Thoracic aorta (tissue), 2 donors: ENCODE measurements at regions not wholly inside any gene's neighbourhood (a gene's known extent, or its start where the extent isn't known, plus 50 kb on each side); places are given as distances from the start of the nearest gene placed in this dataset.

Experiments
- ATAC-seq: fragments of 150-250 bp; one replicate; pipeline ENCODE4 v1.8.0; 2017; ENCODE audit warnings: low read depth; ENCODE audit not compliant: insufficient number of reproducible peaks, low FRiP score
- DNase-seq: peaks from one replicate; pipeline ENCODE4 v3.0.0-alpha.2; 2020; ENCODE audit warnings: low spot score
- H3K27ac ChIP-seq, 2 donors: fragments of 200-600 bp; sonication (generic); 1 replicate in 1 of 2; 2 replicates in 1 of 2; pipeline ENCODE4 v1.5.1; 2016; ENCODE audit warnings: mild to moderate bottlenecking in 2 of 2, moderate library complexity in 2 of 2
- H3K27me3 ChIP-seq: fragments of 200-600 bp; sonication (generic); replicated peaks from 2 replicates; pipeline ENCODE4 v1.6.0; 2016; ENCODE audit warnings: mild to moderate bottlenecking; ENCODE audit not compliant: insufficient read depth
- H3K36me3 ChIP-seq: fragments of 200-600 bp; sonication (generic); one replicate; pipeline ENCODE4 v1.5.1; 2016
- H3K4me1 ChIP-seq, 2 donors: fragments of 200-600 bp; sonication (generic); 1 replicate in 1 of 2; 2 replicates in 1 of 2; pipeline versions ENCODE4 v1.5.1 to v1.6.0; 2016; ENCODE audit warnings: low read depth in 2 of 2, mild to moderate bottlenecking in 1 of 2; ENCODE audit not compliant: control insufficient read depth in 1 of 2
- H3K4me3 ChIP-seq: fragments of 200-600 bp; sonication (generic); 2 replicates; pipeline ENCODE4 v1.5.1; 2016; ENCODE audit warnings: mild to moderate bottlenecking
- H3K9me3 ChIP-seq: fragments of 200-600 bp; sonication (generic); 2 replicates; pipeline ENCODE4 v1.5.1; 2016
- TF ChIP-seq, protein P1 (sequence below): fragments of 200-600 bp; sonication (generic); IDR thresholded peaks from one replicate; pipeline ENCODE4 v1.5.1; 2019; ENCODE audit warnings: antibody characterized with exemption

DNA sequence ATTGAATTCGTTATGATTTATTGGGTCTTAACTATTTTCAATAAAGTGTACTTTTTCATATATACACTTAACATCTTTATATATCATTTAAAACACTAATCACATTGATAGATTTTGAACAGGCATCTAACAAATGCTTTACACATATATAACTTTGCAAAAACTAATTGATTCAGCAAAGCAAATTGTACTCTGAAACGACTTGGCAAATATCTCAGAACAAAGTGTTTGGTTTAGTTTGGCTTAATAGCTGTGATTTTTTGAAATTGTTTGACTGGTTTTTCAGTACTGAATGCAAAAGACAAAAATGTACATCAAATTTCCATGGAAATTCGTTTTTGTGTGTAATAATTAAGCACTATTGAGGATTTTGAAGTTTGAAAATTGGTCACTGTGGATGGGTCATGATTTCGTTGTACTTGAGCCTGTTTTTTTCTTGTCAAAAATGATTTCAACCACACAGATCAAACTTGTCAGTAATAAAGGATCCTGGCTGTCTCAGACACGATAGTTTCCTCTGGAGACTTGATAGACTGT, 125.3 kb upstream of the SLC25A13 start:
- Histone ChIP-seq H3K4me3 (no peak overlapping the region), H3K9me3 (no peaks in the 10 kb centered on the region), H3K27me3 (no peaks in the 10 kb centered on the region), H3K36me3 (no peaks in the 10 kb centered on the region), H3K27ac (no peak overlapping the region), H3K4me1 (no peaks in the 10 kb centered on the region)
- TF ChIP-seq, protein P1, sequence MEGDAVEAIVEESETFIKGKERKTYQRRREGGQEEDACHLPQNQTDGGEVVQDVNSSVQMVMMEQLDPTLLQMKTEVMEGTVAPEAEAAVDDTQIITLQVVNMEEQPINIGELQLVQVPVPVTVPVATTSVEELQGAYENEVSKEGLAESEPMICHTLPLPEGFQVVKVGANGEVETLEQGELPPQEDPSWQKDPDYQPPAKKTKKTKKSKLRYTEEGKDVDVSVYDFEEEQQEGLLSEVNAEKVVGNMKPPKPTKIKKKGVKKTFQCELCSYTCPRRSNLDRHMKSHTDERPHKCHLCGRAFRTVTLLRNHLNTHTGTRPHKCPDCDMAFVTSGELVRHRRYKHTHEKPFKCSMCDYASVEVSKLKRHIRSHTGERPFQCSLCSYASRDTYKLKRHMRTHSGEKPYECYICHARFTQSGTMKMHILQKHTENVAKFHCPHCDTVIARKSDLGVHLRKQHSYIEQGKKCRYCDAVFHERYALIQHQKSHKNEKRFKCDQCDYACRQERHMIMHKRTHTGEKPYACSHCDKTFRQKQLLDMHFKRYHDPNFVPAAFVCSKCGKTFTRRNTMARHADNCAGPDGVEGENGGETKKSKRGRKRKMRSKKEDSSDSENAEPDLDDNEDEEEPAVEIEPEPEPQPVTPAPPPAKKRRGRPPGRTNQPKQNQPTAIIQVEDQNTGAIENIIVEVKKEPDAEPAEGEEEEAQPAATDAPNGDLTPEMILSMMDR, result no peak
- ATAC-seq, result no peak
- DNase-seq, result no peak

GRCh38 chr7:96441436-96442084, 119.7 kb upstream of the SLC25A13 start:
- Histone ChIP-seq H3K27me3 (no peaks in the 10 kb centered on the region), H3K4me3 (no peak overlapping the region), H3K36me3 (no peaks in the 10 kb centered on the region), H3K9me3 (no peaks in the 10 kb centered on the region), H3K27ac (no peak overlapping the region), H3K4me1 (no peaks in the 10 kb centered on the region)
- DNase-seq (no peak), ATAC-seq (no peak)
- TF ChIP-seq, protein P1, result no peak

DNA sequence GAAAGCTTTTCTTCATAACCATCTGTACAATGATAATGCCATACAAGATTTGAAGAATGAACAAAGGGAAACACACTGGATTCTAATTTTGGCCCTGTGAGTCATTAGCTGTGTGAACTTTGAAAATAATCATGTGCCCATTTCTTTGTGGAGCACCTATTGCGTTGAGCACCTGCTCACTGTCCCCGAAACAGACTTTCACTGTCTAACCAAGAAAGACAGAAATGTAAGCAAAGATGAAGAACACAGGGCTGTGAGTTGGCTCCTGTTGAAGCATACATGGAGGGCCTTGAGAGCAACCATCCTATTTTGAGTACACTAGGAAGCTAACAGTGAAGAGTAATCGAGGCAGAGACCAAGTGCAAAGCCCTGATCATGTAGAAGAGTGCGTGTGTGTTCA, 118.4 kb upstream of the SLC25A13 start:
- no peak overlapping the region for H3K4me3 ChIP-seq
- H3K4me1 ChIP-seq, result no peaks in the 10 kb centered on the region
- H3K27ac ChIP-seq, result no peak overlapping the region
- ATAC-seq (no peak), DNase-seq (no peak)
- H3K27me3 ChIP-seq, result no peaks in the 10 kb centered on the region
- no peaks in the 10 kb centered on the region for H3K9me3 ChIP-seq
- TF ChIP-seq, protein P1, result no peak
- H3K36me3 ChIP-seq, result no peaks in the 10 kb centered on the region

DNA sequence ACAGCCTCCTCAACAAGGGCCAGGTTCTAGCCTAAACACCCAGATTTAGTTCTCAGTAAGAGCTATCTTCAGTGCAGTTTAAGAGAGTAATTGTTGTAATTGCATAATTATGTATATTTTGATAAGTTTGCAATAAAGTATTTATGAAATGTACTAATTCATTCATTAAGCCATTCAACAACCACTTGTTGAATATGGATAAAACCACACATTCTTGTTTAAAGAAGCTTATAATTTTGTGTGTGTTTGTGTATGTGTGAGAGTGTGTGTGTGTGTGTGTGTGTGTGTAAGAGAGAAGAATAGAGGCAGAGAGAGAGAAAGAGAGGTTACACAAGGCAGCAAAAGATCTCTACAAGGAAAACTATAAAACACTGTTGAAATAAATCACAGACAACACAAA, 115.0 kb upstream of the SLC25A13 start:
- H3K4me1 ChIP-seq, result no peaks in the 10 kb centered on the region
- no peaks in the 10 kb centered on the region for H3K36me3 ChIP-seq
- no peaks in the 10 kb centered on the region for H3K27me3 ChIP-seq
- no peak overlapping the region for H3K27ac ChIP-seq
- no peak for DNase-seq
- TF ChIP-seq, protein P1, result no peak
- H3K4me3 ChIP-seq, result no peak overlapping the region
- ATAC-seq, result no peak
- H3K9me3 ChIP-seq, result no peaks in the 10 kb centered on the region

DNA sequence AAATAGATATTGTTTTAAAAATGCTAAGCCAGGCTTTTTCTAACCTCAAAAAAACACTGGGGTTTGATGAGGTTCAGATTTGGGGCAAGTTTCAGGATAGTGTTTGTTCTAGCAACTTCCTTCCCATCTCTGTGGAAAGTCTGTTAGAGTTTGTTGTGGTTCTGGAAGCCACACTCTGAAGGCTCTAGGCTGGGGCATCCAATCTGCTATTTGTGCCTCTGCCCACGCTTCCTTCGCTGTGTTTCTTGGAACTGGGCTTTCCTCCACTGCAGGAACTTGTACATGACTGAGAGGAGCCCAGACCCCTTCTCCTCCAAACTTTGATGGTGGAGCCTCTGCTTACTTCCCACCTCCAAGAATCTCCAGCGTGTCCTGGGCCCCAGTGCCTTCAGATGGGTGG, 108.5 kb upstream of the SLC25A13 start:
- ATAC-seq, result no peak
- Histone ChIP-seq H3K9me3 (no peaks in the 10 kb centered on the region), H3K4me1 (peaks cover 0 to 6% of the 10 kb centered on the region in 2 donors), H3K4me3 (no peak overlapping the region), H3K27me3 (no peaks in the 10 kb centered on the region), H3K36me3 (no peaks in the 10 kb centered on the region), H3K27ac (no peak overlapping the region)
- DNase-seq, result no peak
- TF ChIP-seq, protein P1, result no peak
